IMR-90 (cell line): ENCODE measurements at regions not wholly inside any gene's neighbourhood (a gene's known extent, or its start where the extent isn't known, plus 50 kb on each side); places are given as distances from the start of the nearest gene placed in this dataset.

Experiments used
- ATAC-seq: fragments of 200-7000 bp; cut with Tn5 transposase; 2 replicates; pipeline ENCODE4 v1.9.1; 2020; ENCODE audit warnings: low read depth, mild to moderate bottlenecking, moderate library complexity
- BruUV-seq: library from RNA; stranded (reverse); fragments of 400-500 nt; replicated peaks from 2 replicates; lab custom pipeline; 2021; lab: Mats Ljungman, UMichigan
- CTCF ChIA-PET: fragments of 300-600 bp; formaldehyde crosslinking; extraction: SDS; loops from one replicate; lab custom pipeline; 2021; ENCODE audit warnings: antibody characterized with exemption; lab: Yijun Ruan, JAX
- POLR2A ChIA-PET: fragments of 300-600 bp; sonication (Branson Sonifier 250); formaldehyde crosslinking; loops from one replicate; lab custom pipeline; 2022; ENCODE audit warnings: antibody characterized with exemption; ENCODE audit not compliant: unreplicated experiment; lab: Charles Lee
- DNase-seq: peaks from one replicate; pipeline ENCODE4 v3.0.0; 2013
- H2AFZ ChIP-seq: replicated peaks from 2 replicates; pipeline ENCODE3; 2013; ENCODE audit warnings: low read length, mild to moderate bottlenecking; ENCODE audit not compliant: poor library complexity
- H2AK5ac ChIP-seq: 2 replicates; pipeline ENCODE4 v1.6.1; 2013; ENCODE audit warnings: low read depth, low read length, inconsistent platforms
- H2AK9ac ChIP-seq: replicated peaks from 2 replicates; pipeline ENCODE3; 2013; ENCODE audit warnings: mild to moderate bottlenecking, low read depth, low read length, moderate library complexity; ENCODE audit not compliant: poor library complexity
- H2BK120ac ChIP-seq: 2 replicates; pipeline ENCODE4 v1.6.1; 2013; ENCODE audit warnings: low read depth, low read length, inconsistent platforms
- H2BK15ac ChIP-seq: 3 replicates; pipeline ENCODE4 v1.6.1; 2013; ENCODE audit warnings: low read depth, low read length, inconsistent platforms
- H2BK20ac ChIP-seq: 2 replicates; pipeline ENCODE4 v1.6.1; 2013; ENCODE audit warnings: low read depth, mild to moderate bottlenecking, inconsistent platforms, low read length, moderate library complexity
- H2BK5ac ChIP-seq: 2 replicates; pipeline ENCODE4 v1.6.1; 2013; ENCODE audit warnings: mild to moderate bottlenecking, low read depth, low read length, inconsistent platforms; ENCODE audit not compliant: poor library complexity, severe bottlenecking
- H3K14ac ChIP-seq: replicated peaks from 2 replicates; pipeline ENCODE4 v1.6.1; 2013; ENCODE audit warnings: low read depth, low read length, inconsistent platforms
- H3K18ac ChIP-seq: 2 replicates; pipeline ENCODE4 v1.6.1; 2013; ENCODE audit warnings: low read depth, low read length, control low read depth
- H3K23ac ChIP-seq: 2 replicates; pipeline ENCODE4 v1.6.1; 2013; ENCODE audit warnings: low read depth, low read length, inconsistent platforms
- H3K27ac ChIP-seq: 2 replicates; pipeline ENCODE4 v1.5.1; 2013; ENCODE audit warnings: mild to moderate bottlenecking, control low read depth, low read length; ENCODE audit not compliant: insufficient read depth
- H3K27me3 ChIP-seq: 2 replicates; pipeline ENCODE4 v1.6.1; 2013; ENCODE audit warnings: low read length; ENCODE audit not compliant: control insufficient read depth, insufficient read depth
- H3K36me3 ChIP-seq: 2 replicates; pipeline ENCODE4 v1.6.1; 2013; ENCODE audit warnings: low read length, mixed read lengths; ENCODE audit not compliant: control insufficient read depth, insufficient read depth
- H3K4ac ChIP-seq: 2 replicates; pipeline ENCODE4 v1.6.1; 2013; ENCODE audit warnings: low read depth, low read length, inconsistent platforms
- H3K4me1 ChIP-seq: 2 replicates; pipeline ENCODE4 v1.6.1; 2013; ENCODE audit warnings: low read length, mixed read lengths; ENCODE audit not compliant: control insufficient read depth, insufficient read depth
- H3K4me2 ChIP-seq: 2 replicates; pipeline ENCODE4 v1.6.1; 2013; ENCODE audit warnings: low read depth, mild to moderate bottlenecking, control low read depth, low read length, moderate library complexity
- H3K4me3 ChIP-seq: 2 replicates; pipeline ENCODE4 v1.5.1; 2013; ENCODE audit warnings: low read depth, mild to moderate bottlenecking, control low read depth, low read length, moderate library complexity; ENCODE audit not compliant: insufficient read depth
- H3K56ac ChIP-seq: 2 replicates; pipeline ENCODE4 v1.6.1; 2013; ENCODE audit warnings: low read length, inconsistent platforms; ENCODE audit not compliant: insufficient read depth; ENCODE audit errors: extremely low read depth
- H3K79me1 ChIP-seq, 2 experiments: 2 replicates each; pipeline ENCODE4 v1.6.1; 2013; ENCODE audit warnings: low read length in 2 of 2, inconsistent platforms in 1 of 2, low read depth in 1 of 2
- H3K9ac ChIP-seq: 2 replicates; pipeline ENCODE4 v1.6.1; 2013; ENCODE audit warnings: low read depth, low read length, control low read depth
- H3K9me1 ChIP-seq: 2 replicates; pipeline ENCODE4 v1.6.1; 2013; ENCODE audit warnings: low read length, inconsistent platforms; ENCODE audit not compliant: insufficient read depth
- H3K9me3 ChIP-seq: 2 replicates; pipeline ENCODE4 v1.6.1; 2013; ENCODE audit warnings: low read length; ENCODE audit not compliant: control insufficient read depth, insufficient read depth
- H4K20me1 ChIP-seq: 2 replicates; pipeline ENCODE4 v1.6.1; 2013; ENCODE audit warnings: low read length, inconsistent platforms; ENCODE audit not compliant: insufficient read depth
- H4K5ac ChIP-seq: 2 replicates; pipeline ENCODE4 v1.6.1; 2013; ENCODE audit warnings: mild to moderate bottlenecking, low read depth, low read length, control low read depth
- H4K8ac ChIP-seq, 2 experiments: 2 replicates each; pipeline ENCODE4 v1.6.1; 2013; ENCODE audit warnings: low read depth in 2 of 2, low read length in 2 of 2, control low read depth in 1 of 2, inconsistent platforms in 1 of 2
- H4K91ac ChIP-seq: 2 replicates; pipeline ENCODE4 v1.6.1; 2013; ENCODE audit warnings: low read depth, low read length, inconsistent platforms; ENCODE audit not compliant: insufficient read depth
- BHLHE40 ChIP-seq: fragments of 150-350 bp; IDR thresholded peaks from 2 replicates; pipeline ENCODE4 v1.6.1; 2016; ENCODE audit warnings: mild to moderate bottlenecking, low read depth, low read length
- CEBPB ChIP-seq: IDR thresholded peaks from 2 replicates; pipeline ENCODE4 v1.6.1; 2012; ENCODE audit warnings: low read depth, low read length, improper control_type of control experiment
- CHD1 ChIP-seq: IDR thresholded peaks from 2 replicates; pipeline ENCODE4 v1.6.1; 2012; ENCODE audit warnings: low read depth, low read length, improper control_type of control experiment
- FOS ChIP-seq: fragments of 150-350 bp; IDR thresholded peaks from 2 replicates; pipeline ENCODE4 v1.6.1; 2016; ENCODE audit warnings: low read depth, low read length
- MAFK ChIP-seq: IDR thresholded peaks from 2 replicates; pipeline ENCODE4 v1.6.1; 2012; ENCODE audit warnings: low read depth, low read length, improper control_type of control experiment
- MAZ ChIP-seq: IDR thresholded peaks from 2 replicates; pipeline ENCODE4 v1.6.1; 2012; ENCODE audit warnings: low read depth, mild to moderate bottlenecking, low read length, improper control_type of control experiment, moderate library complexity, borderline replicate concordance
- MXI1 ChIP-seq: IDR thresholded peaks from 2 replicates; pipeline ENCODE4 v1.6.1; 2012; ENCODE audit warnings: low read depth, mild to moderate bottlenecking, low read length, moderate library complexity, borderline replicate concordance
- NFE2L2 ChIP-seq: fragments of 150-350 bp; IDR thresholded peaks from 2 replicates; pipeline ENCODE4 v1.6.1; 2016; ENCODE audit warnings: low read depth, mild to moderate bottlenecking, low read length
- POLR2A ChIP-seq: IDR thresholded peaks from 2 replicates; pipeline ENCODE4 v1.6.1; 2012; ENCODE audit warnings: mild to moderate bottlenecking, low read depth, low read length
- RAD21 ChIP-seq: IDR thresholded peaks from 2 replicates; pipeline ENCODE4 v1.6.1; 2012; ENCODE audit warnings: low read length, improper control_type of control experiment
- RCOR1 ChIP-seq: IDR thresholded peaks from 2 replicates; pipeline ENCODE4 v1.6.1; 2012; ENCODE audit warnings: mild to moderate bottlenecking, low read length, improper control_type of control experiment; ENCODE audit not compliant: insufficient replicate concordance
- RFX5 ChIP-seq: IDR thresholded peaks from 2 replicates; pipeline ENCODE4 v1.8.0; 2012; ENCODE audit warnings: low read depth, mild to moderate bottlenecking, low read length, moderate library complexity
- SMC3 ChIP-seq: fragments of 150-350 bp; IDR thresholded peaks from 2 replicates; pipeline ENCODE4 v1.6.1; 2016; ENCODE audit warnings: low read depth, mild to moderate bottlenecking, antibody characterized with exemption, low read length, moderate library complexity
- WGBS, 2 experiments: methylation state at CpG; one replicate each; pipeline versions ENCODE4 v1.1.5 to v1.1.7; 2013; ENCODE audit warnings: missing lambda C conversion rate in 2 of 2; ENCODE audit not compliant: insufficient read length in 1 of 2; ENCODE audit errors: extremely low coverage in 2 of 2; 5-methylcytosine and 5-hydroxymethylcytosine counted together
- dilution Hi-C: fragments of 300-500 bp; cut with HindIII; formaldehyde crosslinking; loops from one replicate; pipeline ENCODE4 v1.14.3; 2018; ENCODE audit warnings: low sequenced_read_pairs; ENCODE audit not compliant: unreplicated experiment
- in situ Hi-C: fragments of 300-500 bp; cut with MboI; formaldehyde crosslinking; loops from 3 replicates; pipeline ENCODE4 v1.14.3; 2019; ENCODE audit warnings: low sequenced_read_pairs, inconsistent platforms, mixed read lengths
- intact Hi-C: fragments of 100-400 bp; cut with micrococcal nuclease; formaldehyde crosslinking; loops from 2 replicates; pipeline ENCODE4 v1.10.0; 2022
- TF ChIP-seq, protein P1 (sequence below): conservative IDR thresholded peaks from 2 replicates; pipeline ENCODE4 v1.5.1; 2012; ENCODE audit warnings: mild to moderate bottlenecking, low read depth, low read length, improper control_type of control experiment
- TF ChIP-seq, protein P2 (sequence below): fragments of 150-350 bp; IDR thresholded peaks from 2 replicates; pipeline ENCODE4 v1.6.1; 2016; ENCODE audit warnings: low read depth, mild to moderate bottlenecking, low read length, moderate library complexity, borderline replicate concordance
- TF ChIP-seq, protein P3 (sequence below): fragments of 150-350 bp; IDR thresholded peaks from 2 replicates; pipeline ENCODE4 v1.6.1; 2017; ENCODE audit warnings: mild to moderate bottlenecking, antibody characterized with exemption, low read length, low read depth

DNA sequence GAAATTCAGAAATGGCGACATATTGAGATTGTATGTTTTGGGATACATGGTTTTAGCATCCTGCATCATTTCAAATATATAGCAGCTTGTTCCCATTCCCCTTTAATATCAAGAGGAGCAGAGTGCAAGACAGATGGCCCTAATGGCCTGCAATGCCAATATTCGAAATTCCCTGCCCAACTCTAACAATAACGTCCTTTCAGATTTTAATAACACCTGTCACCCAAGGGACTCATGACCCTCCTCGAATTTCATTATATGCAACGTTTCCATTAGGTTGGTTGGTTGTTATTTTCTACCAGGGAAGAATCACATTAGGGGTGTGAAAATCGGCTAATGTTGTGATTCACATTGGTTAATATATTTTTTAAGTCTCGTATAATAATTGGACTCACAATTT, 170.0 kb downstream of the TNFSF13B start:
- no peak overlapping the region for H4K8ac ChIP-seq
- no peak overlapping the region for H3K4ac ChIP-seq
- ATAC-seq = no peak
- no peak overlapping the region for H4K5ac ChIP-seq
- H3K36me3 ChIP-seq = no peaks in the 10 kb centered on the region
- H3K4me3 ChIP-seq = no peak overlapping the region
- H2BK120ac ChIP-seq = no peak overlapping the region
- H2AK5ac ChIP-seq = no peak overlapping the region
- no peak overlapping the region for H3K9ac ChIP-seq
- no peaks in the 10 kb centered on the region for H3K4me1 ChIP-seq
- H3K79me1 ChIP-seq = no peaks in the 10 kb centered on the region
- no peak overlapping the region for H2AK9ac ChIP-seq
- H2BK20ac ChIP-seq = no peak overlapping the region
- no peak overlapping the region for H3K18ac ChIP-seq
- no peak overlapping the region for H2BK15ac ChIP-seq
- no peak overlapping the region for H3K14ac ChIP-seq
- no peak overlapping the region for H4K91ac ChIP-seq
- BruUV-seq = no TSS peak
- in situ Hi-C loops (no loop called here), dilution Hi-C loops (no loop called here), intact Hi-C loops (no loop called here)
- ChIA-PET POLR2A (no interaction called here), CTCF (no interaction called here)
- WGBS, 2 experiments = no CpG with 5 or more reads among the region's 7 CpGs
- H3K4me2 ChIP-seq = no peak overlapping the region
- H3K9me3 ChIP-seq = no peaks in the 10 kb centered on the region
- no peak overlapping the region for H3K27ac ChIP-seq
- H3K56ac ChIP-seq = no peak overlapping the region
- TF ChIP-seq CEBPB (no peak), POLR2A (no peak), FOS (no peak), MXI1 (no peak), MAFK (no peak), RAD21 (no peak), SMC3 (no peak), RFX5 (no peak), MAZ (no peak), CHD1 (no peak), NFE2L2 (no peak), BHLHE40 (no peak), RCOR1 (no peak)
- TF ChIP-seq, protein P1, sequence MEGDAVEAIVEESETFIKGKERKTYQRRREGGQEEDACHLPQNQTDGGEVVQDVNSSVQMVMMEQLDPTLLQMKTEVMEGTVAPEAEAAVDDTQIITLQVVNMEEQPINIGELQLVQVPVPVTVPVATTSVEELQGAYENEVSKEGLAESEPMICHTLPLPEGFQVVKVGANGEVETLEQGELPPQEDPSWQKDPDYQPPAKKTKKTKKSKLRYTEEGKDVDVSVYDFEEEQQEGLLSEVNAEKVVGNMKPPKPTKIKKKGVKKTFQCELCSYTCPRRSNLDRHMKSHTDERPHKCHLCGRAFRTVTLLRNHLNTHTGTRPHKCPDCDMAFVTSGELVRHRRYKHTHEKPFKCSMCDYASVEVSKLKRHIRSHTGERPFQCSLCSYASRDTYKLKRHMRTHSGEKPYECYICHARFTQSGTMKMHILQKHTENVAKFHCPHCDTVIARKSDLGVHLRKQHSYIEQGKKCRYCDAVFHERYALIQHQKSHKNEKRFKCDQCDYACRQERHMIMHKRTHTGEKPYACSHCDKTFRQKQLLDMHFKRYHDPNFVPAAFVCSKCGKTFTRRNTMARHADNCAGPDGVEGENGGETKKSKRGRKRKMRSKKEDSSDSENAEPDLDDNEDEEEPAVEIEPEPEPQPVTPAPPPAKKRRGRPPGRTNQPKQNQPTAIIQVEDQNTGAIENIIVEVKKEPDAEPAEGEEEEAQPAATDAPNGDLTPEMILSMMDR = no peak
- TF ChIP-seq, protein P2, sequence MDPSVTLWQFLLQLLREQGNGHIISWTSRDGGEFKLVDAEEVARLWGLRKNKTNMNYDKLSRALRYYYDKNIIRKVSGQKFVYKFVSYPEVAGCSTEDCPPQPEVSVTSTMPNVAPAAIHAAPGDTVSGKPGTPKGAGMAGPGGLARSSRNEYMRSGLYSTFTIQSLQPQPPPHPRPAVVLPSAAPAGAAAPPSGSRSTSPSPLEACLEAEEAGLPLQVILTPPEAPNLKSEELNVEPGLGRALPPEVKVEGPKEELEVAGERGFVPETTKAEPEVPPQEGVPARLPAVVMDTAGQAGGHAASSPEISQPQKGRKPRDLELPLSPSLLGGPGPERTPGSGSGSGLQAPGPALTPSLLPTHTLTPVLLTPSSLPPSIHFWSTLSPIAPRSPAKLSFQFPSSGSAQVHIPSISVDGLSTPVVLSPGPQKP = no peak
- TF ChIP-seq, protein P3, sequence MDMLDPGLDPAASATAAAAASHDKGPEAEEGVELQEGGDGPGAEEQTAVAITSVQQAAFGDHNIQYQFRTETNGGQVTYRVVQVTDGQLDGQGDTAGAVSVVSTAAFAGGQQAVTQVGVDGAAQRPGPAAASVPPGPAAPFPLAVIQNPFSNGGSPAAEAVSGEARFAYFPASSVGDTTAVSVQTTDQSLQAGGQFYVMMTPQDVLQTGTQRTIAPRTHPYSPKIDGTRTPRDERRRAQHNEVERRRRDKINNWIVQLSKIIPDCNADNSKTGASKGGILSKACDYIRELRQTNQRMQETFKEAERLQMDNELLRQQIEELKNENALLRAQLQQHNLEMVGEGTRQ = no peak
- H2BK5ac ChIP-seq = no peak overlapping the region
- no peak for DNase-seq
- no peak overlapping the region for H3K23ac ChIP-seq
- no peaks in the 10 kb centered on the region for H4K20me1 ChIP-seq
- no peaks in the 10 kb centered on the region for H3K9me1 ChIP-seq
- H2AFZ ChIP-seq = no peak overlapping the region
- H3K27me3 ChIP-seq = no peaks in the 10 kb centered on the region
